HG03103 (cell line): ENCODE measurements at regions not wholly inside any gene's neighbourhood (a gene's known extent, or its start where the extent isn't known, plus 50 kb on each side); places are given as distances from the start of the nearest gene placed in this dataset.
A peak's percentile ranks its signal among the peaks of the same experiment; 100 is the strongest.

Experiments used
- ATAC-seq: cut with Tn5 transposase; IDR thresholded peaks from one replicate; pipeline ENCODE4 v1.9.1; 2021; ENCODE audit warnings: low read depth; ENCODE audit not compliant: unreplicated experiment

DNA sequence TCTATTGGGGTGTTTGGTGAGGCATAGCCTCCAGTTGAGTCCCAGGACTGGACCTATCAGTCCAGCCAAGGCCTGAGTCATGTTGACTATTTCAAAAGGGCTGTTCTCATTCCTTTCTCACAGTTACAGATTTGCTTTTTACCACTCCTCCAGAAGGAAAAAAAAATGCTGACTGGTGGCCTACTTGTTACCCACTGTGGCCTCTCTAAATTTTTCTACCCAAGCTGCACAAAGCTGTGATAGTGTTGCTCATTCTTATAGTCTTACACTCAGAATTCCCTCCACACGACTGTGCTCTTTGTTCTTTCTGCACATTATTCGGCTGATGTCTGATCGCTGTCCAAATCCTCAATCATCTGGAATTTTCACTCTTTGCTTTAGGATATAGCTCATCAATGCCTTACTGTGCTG lies 1142.2 kb downstream of the IGSF11 start:
- ATAC-seq = no peak

- no peak for ATAC-seq
Observed at GRCh38 chr3:117893001-117893400, 1141.6 kb downstream of the IGSF11 start.

- no peak for ATAC-seq
Observed at GRCh38 chr3:117893638-117894037, 1141.0 kb downstream of the IGSF11 start.

DNA sequence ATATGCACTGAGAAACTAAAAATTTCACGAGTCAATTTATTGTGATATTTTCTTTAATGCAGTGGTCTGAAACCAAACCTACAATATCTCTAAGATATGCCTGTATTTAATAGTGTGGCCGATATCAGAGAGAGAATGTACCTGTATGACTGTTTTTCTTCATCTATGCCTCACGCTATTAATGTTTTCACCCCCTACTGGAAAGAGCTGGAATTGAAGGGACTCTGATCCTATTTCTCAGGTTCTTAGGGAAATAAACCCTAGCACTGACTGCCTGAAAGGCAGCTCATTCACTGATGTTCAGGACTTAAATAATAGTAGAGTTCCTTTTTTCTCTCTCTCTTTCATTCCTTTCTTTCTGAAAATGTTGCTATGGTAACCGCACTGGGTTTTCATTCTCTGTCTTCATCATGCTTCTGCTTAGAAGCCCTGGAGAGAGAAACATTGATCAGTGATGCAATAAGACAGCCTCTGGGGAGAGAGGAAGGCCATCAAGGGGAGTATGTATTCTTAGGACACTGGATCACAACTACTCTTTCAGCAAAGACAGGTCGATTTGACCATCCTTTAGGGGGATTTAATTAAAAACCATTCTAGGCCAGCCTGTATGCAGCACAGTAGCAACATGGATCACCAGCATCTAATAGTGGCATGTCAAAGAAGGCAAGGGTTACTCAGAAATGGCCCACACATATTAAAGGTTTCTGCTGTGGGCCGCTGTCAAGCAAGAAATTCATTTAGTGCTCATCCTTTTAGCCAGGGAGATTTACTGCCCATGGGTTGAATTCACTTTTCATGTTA lies 1135.7 kb downstream of the IGSF11 start:
- ATAC-seq = peak; percentile 78

- no peak for ATAC-seq
Observed at GRCh38 chr3:117903226-117903625, 1131.4 kb downstream of the IGSF11 start.

- ATAC-seq = no peak
Observed at GRCh38 chr3:117910820-117911521, 1123.7 kb downstream of the IGSF11 start.

DNA sequence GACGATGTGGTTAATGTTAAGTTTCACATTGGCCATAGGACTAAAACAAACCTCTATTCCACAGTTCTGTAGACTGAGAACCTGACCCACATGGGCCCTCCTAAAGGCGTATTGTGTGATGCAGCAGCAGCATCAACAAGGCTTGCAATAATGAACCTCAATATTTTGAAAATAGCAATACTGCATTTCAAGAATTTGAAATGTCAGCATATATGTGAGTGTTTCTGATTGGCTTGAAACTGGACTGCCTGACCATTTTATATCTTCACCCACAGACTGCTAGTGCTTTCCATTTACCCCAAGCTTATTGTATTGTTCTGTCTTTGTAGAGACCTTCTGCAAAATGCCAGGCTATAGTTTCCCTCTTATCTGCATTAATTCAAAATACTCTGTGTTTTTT lies 1122.3 kb downstream of the IGSF11 start:
- no peak for ATAC-seq

GRCh38 chr3:117914540-117915100 lies 1120.0 kb downstream of the IGSF11 start:
- ATAC-seq = no peak

- ATAC-seq = no peak
Observed at GRCh38 chr3:117916839-117917238, 1117.8 kb downstream of the IGSF11 start.

DNA sequence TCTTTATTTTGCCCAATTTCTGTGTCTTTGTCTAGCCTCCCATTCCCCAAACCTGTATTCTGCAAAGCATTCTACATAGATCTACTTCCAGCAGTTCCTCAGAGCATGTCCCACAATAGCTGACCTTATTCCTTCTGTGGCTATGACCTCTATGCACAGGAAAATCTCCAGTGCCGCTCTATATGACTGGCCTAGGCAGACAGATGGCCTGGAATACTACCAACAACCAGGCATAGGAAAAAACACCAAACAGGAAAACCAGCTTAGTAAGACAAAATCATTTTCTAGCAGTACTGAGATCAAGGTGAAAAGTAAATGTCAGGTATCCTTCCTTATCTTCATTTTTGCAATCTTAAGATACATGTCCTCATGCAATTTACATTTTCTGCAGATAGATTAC lies 1115.0 kb downstream of the IGSF11 start:
- ATAC-seq = no peak

GRCh38 chr3:117920253-117920898 lies 1114.3 kb downstream of the IGSF11 start:
- ATAC-seq = no peak

- no peak for ATAC-seq
Observed at GRCh38 chr3:117921411-117921810, 1113.2 kb downstream of the IGSF11 start.

DNA sequence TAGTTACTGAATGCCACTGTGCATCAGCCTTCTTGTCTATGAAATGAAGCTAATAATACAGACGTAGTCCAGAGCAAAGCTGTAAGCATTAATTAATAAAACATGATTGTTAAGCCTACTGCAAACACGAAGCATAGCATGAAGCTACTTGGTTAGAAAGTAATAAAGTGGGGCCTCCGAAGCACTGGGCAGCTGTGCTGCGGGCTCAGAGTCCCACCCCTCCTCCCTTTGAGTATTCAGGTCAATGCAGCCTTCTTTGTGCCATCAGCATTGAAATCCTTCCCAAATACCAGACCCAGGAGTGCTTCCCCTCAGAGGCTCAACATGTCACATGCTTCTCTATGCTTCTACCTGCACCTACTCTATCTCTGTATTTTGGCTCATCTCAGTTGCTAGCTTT lies 1112.6 kb downstream of the IGSF11 start:
- ATAC-seq = no peak

GRCh38 chr3:117926819-117927218 lies 1107.8 kb downstream of the IGSF11 start:
- no peak for ATAC-seq

DNA sequence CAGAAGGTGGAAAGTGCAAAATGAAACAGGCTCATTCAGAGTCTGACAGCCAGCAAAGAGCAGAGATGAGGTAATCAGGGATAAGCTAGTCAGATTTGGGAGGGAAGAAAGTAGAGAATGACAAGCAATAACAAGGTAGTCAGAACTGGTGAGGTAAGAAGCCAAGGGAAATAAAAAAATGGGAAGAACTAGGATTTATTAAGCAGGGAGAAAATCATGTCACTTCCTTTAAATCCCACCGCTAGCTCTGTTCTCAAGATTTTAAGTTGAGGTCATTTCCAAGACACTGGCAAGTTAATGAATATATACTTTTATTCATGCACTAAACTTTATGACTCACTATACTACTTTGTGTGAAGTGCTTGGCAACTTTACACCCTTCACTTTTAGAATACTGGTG lies 1106.8 kb downstream of the IGSF11 start:
- ATAC-seq = no peak

GRCh38 chr3:117928836-117929235 lies 1105.8 kb downstream of the IGSF11 start:
- ATAC-seq = no peak

DNA sequence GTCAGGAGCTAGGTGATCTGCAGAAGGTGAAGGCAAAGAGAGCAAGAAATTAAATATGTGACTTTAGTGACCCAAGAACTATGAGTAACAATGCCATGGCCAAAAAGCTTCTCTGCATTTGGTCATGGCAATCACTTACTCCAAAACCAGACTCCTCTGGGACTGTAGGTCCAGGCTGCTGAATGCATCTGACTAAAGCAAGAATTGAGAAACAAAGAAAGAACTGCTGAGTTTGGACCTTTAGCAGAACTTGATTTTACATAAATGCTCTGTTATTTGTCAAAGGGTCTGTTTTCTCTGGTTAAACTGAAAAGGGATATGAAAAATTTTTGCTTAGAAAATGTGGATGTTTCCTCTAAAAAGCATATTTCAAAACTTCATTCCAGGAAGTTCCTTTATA lies 1102.2 kb downstream of the IGSF11 start:
- no peak for ATAC-seq

DNA sequence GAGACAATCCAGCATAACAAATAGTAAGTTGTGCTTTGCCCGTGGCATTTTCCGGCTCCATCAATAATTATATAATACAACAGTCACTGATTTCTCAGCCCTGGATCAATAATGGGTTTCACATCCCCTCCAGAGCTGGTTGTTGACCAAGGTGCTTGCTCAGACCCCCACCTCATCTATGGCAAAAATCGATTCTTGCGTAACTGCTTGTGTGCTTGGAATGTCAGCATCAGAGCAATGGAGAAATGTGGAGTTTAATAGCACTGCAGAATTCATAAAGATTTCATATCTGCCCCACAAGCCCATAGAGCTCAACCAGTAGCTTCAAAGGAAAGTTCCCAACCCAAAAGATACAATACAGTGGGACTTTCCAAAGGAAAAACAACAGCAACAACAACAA lies 1098.5 kb downstream of the IGSF11 start:
- no peak for ATAC-seq

DNA sequence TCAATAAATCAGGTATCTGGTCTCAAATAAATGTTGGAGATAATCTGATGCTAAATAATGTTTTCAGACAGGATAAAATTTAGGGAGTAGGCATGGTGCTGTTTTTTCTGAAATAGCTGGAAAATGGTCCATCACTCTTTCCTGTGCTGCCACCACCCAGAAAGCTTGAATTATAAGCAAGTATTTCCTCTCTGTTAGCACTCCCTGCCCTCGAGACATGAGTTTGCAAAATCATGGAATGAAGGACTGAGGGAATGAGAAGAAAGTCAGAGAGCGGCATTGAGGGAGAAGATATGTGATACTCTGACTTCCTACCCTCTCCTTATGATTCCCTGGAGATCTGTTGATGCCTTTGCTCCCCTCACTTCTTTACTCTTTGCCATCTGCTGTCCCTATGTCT lies 1095.7 kb downstream of the IGSF11 start:
- ATAC-seq = no peak

GRCh38 chr3:117939425-117940027 lies 1095.1 kb downstream of the IGSF11 start:
- no peak for ATAC-seq

DNA sequence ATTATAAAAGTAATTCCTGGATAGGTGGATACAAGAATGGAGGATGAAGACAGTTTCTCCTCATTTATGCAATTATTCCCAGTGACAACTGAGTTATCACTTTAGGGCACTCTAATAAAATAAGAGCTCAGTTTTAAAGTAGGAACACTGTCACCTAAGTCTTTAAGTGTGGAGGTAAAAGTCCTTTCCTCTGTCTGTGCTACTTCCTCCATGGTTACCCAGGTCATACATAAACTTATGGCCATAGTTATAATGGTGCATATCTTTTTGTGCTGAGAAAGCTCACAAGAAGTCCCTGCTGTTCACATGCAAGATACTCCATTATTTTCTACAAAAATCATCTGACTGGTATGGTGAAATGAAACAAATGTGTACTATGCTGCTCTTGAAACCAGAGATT lies 1093.6 kb downstream of the IGSF11 start:
- ATAC-seq = no peak
